Spleen (tissue), 11 donors: ENCODE measurements at regions not wholly inside any gene's neighbourhood (a gene's known extent, or its start where the extent isn't known, plus 50 kb on each side); places are given as distances from the start of the nearest gene placed in this dataset.

ENCODE experiments used
- DNase-seq: peaks from one replicate; pipeline ENCODE4 v3.0.0-alpha.2; 2020
- H3K27ac ChIP-seq, 8 donors: fragments of 200-600 bp; sonication (generic) in 7 of 8; 1 replicate in 4 of 8; 2 replicates in 4 of 8; pipeline versions ENCODE4 v1.5.0 to v1.8.0; 2016 to 2021; ENCODE audit warnings: inconsistent platforms in 4 of 8, mild to moderate bottlenecking in 4 of 8, moderate library complexity in 1 of 8
- H3K27me3 ChIP-seq, 7 donors: fragments of 200-600 bp; sonication (generic) in 6 of 7; replicated peaks in 1 of 7; 1 replicate in 4 of 7; 2 replicates in 3 of 7; pipeline versions ENCODE4 v1.5.0 to v1.8.0; 2016 to 2021; ENCODE audit warnings: inconsistent platforms in 3 of 7, mild to moderate bottlenecking in 1 of 7
- H3K36me3 ChIP-seq, 6 donors: fragments of 200-600 bp; sonication (generic) in 5 of 6; 1 replicate in 4 of 6; 2 replicates in 2 of 6; pipeline versions ENCODE4 v1.5.0 to v1.8.0; 2016 to 2021; ENCODE audit warnings: inconsistent platforms in 2 of 6
- H3K4me1 ChIP-seq, 6 donors: fragments of 200-600 bp; sonication (generic) in 5 of 6; 1 replicate in 3 of 6; 2 replicates in 3 of 6; pipeline versions ENCODE4 v1.5.0 to v1.8.0; 2016 to 2021; ENCODE audit warnings: inconsistent platforms in 3 of 6
- H3K4me3 ChIP-seq, 8 donors: fragments of 200-600 bp; sonication (generic) in 7 of 8; 1 replicate in 4 of 8; 2 replicates in 4 of 8; pipeline versions ENCODE4 v1.5.0 to v1.8.0; 2016 to 2021; ENCODE audit warnings: inconsistent platforms in 4 of 8, mild to moderate bottlenecking in 4 of 8, moderate library complexity in 2 of 8
- H3K9me3 ChIP-seq, 8 donors: fragments of 200-600 bp; sonication (generic) in 7 of 8; 1 replicate in 4 of 8; 2 replicates in 4 of 8; pipeline versions ENCODE4 v1.5.0 to v1.8.0; 2016 to 2021; ENCODE audit warnings: inconsistent platforms in 4 of 8
- POLR2A ChIP-seq, 3 donors: fragments of 450-650 bp; IDR thresholded peaks; one replicate each; pipeline ENCODE4 v1.5.1; 2017; ENCODE audit warnings: antibody characterized with exemption in 3 of 3, mild to moderate bottlenecking in 1 of 3
- POLR2AphosphoS5 ChIP-seq, 3 donors: sonication (generic); formaldehyde crosslinking; IDR thresholded peaks; one replicate each; pipeline ENCODE4 v1.5.1; 2017; ENCODE audit warnings: antibody characterized with exemption in 3 of 3
- WGBS, 5 donors: extraction: QIAGEN DNeasy Blood & Tissue Kit in 3 of 5; methylation state at CpG; one replicate each; pipeline versions ENCODE4 v1.1.5 to v1.1.7; 2013 to 2018; 5-methylcytosine and 5-hydroxymethylcytosine counted together
- intact Hi-C: fragments of 100-400 bp; cut with DNase I; formaldehyde crosslinking; loops from one replicate; pipeline ENCODE4 v1.15.0; 2023; ENCODE audit warnings: low total_unique reads
- TF ChIP-seq, protein P1 (sequence below), 11 experiments: fragments of 200-600 bp in 7 of 11; fragments of 450-650 bp in 4 of 11; sonication (generic) in 4 of 11; IDR thresholded peaks in 8 of 11; conservative IDR thresholded peaks in 3 of 11; 1 replicate in 7 of 11; 2 replicates in 4 of 11; pipeline versions ENCODE4 v1.4.0 to v1.8.0; 2016 to 2021; ENCODE audit warnings: antibody characterized with exemption in 11 of 11, inconsistent platforms in 4 of 11, mild to moderate bottlenecking in 1 of 11
- donor health status: healthy with polysubstance abuse.
- donor health status: DM: no; HTN: no; CAD: no; lungs with moderate emphysema.
- donor health status: DM: no; HTN: no; CAD: no.
- donor health status: Bipolar disorder and iron deficiency.
- donor health status: healthy.
- donor health status: DM: no; HTN: no; CAD: no.
- donor health status: DM: yes; HTN: yes; CAD: no.

DNA sequence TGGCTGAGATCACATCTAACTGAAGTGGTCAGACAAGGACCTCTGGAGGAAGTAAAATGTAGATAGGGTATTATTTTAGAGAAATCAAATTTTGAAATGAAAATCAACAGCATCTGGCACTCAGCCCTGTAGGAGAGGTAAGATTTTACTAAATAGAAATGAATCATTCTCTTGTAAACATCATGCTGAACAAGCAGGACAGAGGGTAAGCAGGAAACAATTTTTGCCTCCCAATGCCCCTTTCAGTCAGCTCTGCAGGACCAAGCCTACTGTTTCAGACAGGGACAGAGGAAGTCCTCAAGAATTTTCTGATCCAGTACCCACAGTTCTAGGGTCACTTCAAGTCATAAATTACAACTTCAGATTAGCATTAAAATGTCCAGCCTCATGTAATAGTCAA lies 190.1 kb downstream of the ESM1 start:
- Histone ChIP-seq H3K9me3 (no peaks in the 10 kb centered on the region), H3K27ac (peak overlapping the region in 4 of 8 donors; percentile 28 to 63 (median 41)), H3K27me3 (no peaks in the 10 kb centered on the region), H3K36me3 (no peaks in the 10 kb centered on the region), H3K4me1 (peaks cover 0 to 19% (median 0%) of the 10 kb centered on the region in 6 donors), H3K4me3 (no peak overlapping the region)
- TF ChIP-seq, protein P1, sequence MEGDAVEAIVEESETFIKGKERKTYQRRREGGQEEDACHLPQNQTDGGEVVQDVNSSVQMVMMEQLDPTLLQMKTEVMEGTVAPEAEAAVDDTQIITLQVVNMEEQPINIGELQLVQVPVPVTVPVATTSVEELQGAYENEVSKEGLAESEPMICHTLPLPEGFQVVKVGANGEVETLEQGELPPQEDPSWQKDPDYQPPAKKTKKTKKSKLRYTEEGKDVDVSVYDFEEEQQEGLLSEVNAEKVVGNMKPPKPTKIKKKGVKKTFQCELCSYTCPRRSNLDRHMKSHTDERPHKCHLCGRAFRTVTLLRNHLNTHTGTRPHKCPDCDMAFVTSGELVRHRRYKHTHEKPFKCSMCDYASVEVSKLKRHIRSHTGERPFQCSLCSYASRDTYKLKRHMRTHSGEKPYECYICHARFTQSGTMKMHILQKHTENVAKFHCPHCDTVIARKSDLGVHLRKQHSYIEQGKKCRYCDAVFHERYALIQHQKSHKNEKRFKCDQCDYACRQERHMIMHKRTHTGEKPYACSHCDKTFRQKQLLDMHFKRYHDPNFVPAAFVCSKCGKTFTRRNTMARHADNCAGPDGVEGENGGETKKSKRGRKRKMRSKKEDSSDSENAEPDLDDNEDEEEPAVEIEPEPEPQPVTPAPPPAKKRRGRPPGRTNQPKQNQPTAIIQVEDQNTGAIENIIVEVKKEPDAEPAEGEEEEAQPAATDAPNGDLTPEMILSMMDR (IDR thresholded peaks at IDR 0.05 in 8 of 11, conservative IDR thresholded peaks at IDR 0.05 in 3 of 11), result no peak
- TF ChIP-seq POLR2AphosphoS5 (IDR thresholded peaks at IDR 0.05) (no peak), POLR2A (IDR thresholded peaks at IDR 0.05) (no peak)
- intact Hi-C loops, result no loop called here
- DNase-seq, result no peak

DNA sequence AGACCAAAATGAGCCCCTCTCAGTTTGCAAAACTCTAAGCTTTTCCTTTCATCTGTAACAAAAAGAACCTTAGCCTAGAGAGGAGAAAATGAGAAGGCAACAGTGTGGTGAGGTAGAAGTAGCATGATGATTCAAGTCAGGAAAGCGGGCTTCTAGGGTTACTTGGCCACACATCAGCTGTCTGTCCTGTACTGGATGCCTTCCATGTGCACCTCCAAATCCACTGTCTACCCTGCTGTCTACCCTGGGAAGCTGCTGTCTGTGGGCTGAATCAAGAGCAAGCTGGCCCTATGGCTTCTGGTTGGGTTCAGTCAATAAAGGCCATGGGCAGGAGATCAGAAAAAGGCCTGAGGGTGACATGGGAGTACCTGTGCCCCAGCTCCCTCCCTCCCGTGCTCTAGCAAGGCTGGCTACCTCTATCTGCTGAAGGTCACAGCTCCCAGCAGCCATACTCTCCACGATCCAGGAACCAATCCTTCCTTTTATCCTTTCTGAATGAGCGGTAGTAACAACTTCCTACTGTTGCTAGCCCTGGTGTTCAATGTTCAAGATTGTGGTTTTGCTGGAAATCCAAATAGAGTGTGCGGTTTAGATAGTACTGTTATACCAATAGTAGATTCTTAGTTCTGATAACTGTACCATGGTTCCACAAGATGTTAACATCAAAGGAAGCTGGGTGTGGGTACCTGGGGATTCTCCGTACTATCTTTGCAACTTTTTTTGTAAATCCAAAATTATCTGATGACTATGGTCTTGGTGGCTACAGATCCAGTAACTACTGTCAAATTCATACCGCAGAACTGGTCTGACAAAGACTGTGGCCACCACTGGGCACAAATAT lies 191.0 kb downstream of the ESM1 start:
- 86 to 94% (median 89%) methylated on average over 7 of the region's 7 CpGs for WGBS, 5 donors
- Histone ChIP-seq H3K4me3 (no peak overlapping the region), H3K27ac (peak overlapping the region in 4 of 8 donors; percentile 31 to 63 (median 44)), H3K4me1 (peaks cover 0 to 10% (median 0%) of the 10 kb centered on the region in 6 donors), H3K9me3 (no peaks in the 10 kb centered on the region), H3K27me3 (no peaks in the 10 kb centered on the region), H3K36me3 (no peaks in the 10 kb centered on the region)
- TF ChIP-seq POLR2AphosphoS5 (IDR thresholded peaks at IDR 0.05) (no peak), POLR2A (IDR thresholded peaks at IDR 0.05) (no peak)
- TF ChIP-seq, protein P1 (IDR thresholded peaks at IDR 0.05 in 8 of 11, conservative IDR thresholded peaks at IDR 0.05 in 3 of 11), result no peak
- no peak for DNase-seq
- intact Hi-C loops, result no loop called here

DNA sequence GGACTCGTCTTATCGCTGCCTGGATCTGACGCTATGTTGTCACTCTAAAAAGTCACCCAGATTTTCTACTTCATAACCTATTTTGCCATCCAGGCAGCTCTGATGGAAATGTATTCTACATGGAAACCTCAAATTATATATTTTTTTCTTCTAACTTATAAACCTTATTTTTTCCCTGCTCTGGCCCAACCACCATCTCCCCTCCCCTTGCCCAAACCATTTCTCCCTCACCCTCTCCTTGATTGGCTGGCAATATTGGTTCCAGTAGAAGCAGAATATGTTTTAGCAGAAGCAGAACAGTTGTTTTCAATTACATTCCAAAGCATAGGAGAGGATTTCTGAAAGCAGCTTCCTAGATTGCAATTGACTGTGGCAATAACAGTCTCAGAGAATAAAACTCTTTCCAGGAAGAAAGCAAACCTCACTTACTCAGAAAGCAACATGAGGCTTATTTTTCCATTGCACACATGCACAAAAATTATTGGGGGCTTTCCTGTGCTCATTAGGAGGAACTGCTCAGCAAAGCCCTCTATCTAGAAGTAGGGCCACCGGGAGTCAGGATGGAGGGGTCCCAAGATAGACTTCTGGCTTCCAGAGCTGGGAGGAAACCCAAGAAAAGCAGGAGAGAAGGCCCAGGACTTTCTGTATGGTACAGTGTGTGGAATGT lies 191.8 kb downstream of the ESM1 start:
- WGBS, 5 donors, result 88 to 92% (median 91%) methylated on average over 4 of the region's 4 CpGs
- TF ChIP-seq POLR2AphosphoS5 (IDR thresholded peaks at IDR 0.05), result no peak
- TF ChIP-seq, protein P1 (IDR thresholded peaks at IDR 0.05 in 8 of 11, conservative IDR thresholded peaks at IDR 0.05 in 3 of 11), result no peak
- no peak for TF ChIP-seq POLR2A (IDR thresholded peaks at IDR 0.05)
- Histone ChIP-seq H3K27ac (peak overlapping the region in 4 of 8 donors; percentile 31 to 63 (median 44)), H3K27me3 (no peaks in the 10 kb centered on the region), H3K9me3 (no peaks in the 10 kb centered on the region), H3K4me1 (peaks cover 0 to 7% (median 0%) of the 10 kb centered on the region in 6 donors), H3K4me3 (no peak overlapping the region), H3K36me3 (no peaks in the 10 kb centered on the region)
- intact Hi-C loops, result no loop called here
- no peak for DNase-seq
